SU-DHL-6 (cell line): ENCODE measurements at regions not wholly inside any gene's neighbourhood (a gene's known extent, or its start where the extent isn't known, plus 50 kb on each side); places are given as distances from the start of the nearest gene placed in this dataset.

Source experiments
- H2AFZ ChIP-seq: fragments of 200-600 bp; sonication (generic); 2 replicates; pipeline ENCODE4 v1.6.1; 2014; ENCODE audit warnings: low read depth, mild to moderate bottlenecking, moderate library complexity, mixed read lengths, antibody characterized with exemption, low read length; ENCODE audit not compliant: severe bottlenecking
- H3F3A ChIP-seq: fragments of 200-600 bp; shearing (Covaris generic); 2 replicates; pipeline ENCODE4 v1.6.0; 2016; ENCODE audit warnings: antibody characterized with exemption, mild to moderate bottlenecking; ENCODE audit not compliant: insufficient read depth
- H3K27ac ChIP-seq: fragments of 200-600 bp; sonication (generic); 2 replicates; pipeline ENCODE4 v1.5.1; 2016; ENCODE audit warnings: low read depth, mild to moderate bottlenecking, low read length, moderate library complexity, mixed read lengths
- H3K27me3 ChIP-seq: fragments of 200-600 bp; sonication (generic), shearing (Covaris generic); 2 replicates; pipeline ENCODE4 v1.6.0; 2014; ENCODE audit warnings: mild to moderate bottlenecking, low read length
- H3K36me3 ChIP-seq: fragments of 200-600 bp; sonication (generic); 2 replicates; pipeline ENCODE4 v1.6.1; 2014; ENCODE audit warnings: mild to moderate bottlenecking, low read length, mixed read lengths
- H3K4me2 ChIP-seq: fragments of 300-600, 200-600 bp; shearing (Covaris generic), sonication (generic); 2 replicates; pipeline ENCODE4 v1.6.0; 2014; ENCODE audit warnings: low read length, low read depth, mild to moderate bottlenecking; ENCODE audit not compliant: poor library complexity, severe bottlenecking
- H3K4me3 ChIP-seq: fragments of 200-600 bp; sonication (generic); 2 replicates; pipeline ENCODE4 v1.5.1; 2014; ENCODE audit warnings: antibody characterized with exemption, low read length, mild to moderate bottlenecking, mixed read lengths; ENCODE audit not compliant: insufficient read depth, poor library complexity, severe bottlenecking
- H3K79me2 ChIP-seq: fragments of 200-600 bp; sonication (generic); 2 replicates; pipeline ENCODE4 v1.6.1; 2014; ENCODE audit warnings: mild to moderate bottlenecking, low read length, moderate library complexity; ENCODE audit not compliant: insufficient read depth
- H3K9ac ChIP-seq: fragments of 200-600 bp; sonication (generic); 2 replicates; pipeline ENCODE4 v1.7.0; 2014; ENCODE audit warnings: mild to moderate bottlenecking, low read length
- H3K9me2 ChIP-seq: fragments of 200-600 bp; sonication (generic); replicated peaks from 2 replicates; pipeline ENCODE4 v1.6.1; 2014; ENCODE audit warnings: low read length; ENCODE audit not compliant: insufficient read depth
- H3K9me3 ChIP-seq: fragments of 200-600 bp; sonication (generic); 2 replicates; pipeline ENCODE4 v1.6.1; 2014; ENCODE audit warnings: low read length, mixed read lengths; ENCODE audit not compliant: insufficient read depth
- H4K20me1 ChIP-seq: fragments of 200-600 bp; sonication (generic); 2 replicates; pipeline ENCODE4 v1.6.1; 2014; ENCODE audit warnings: low read depth, mild to moderate bottlenecking, antibody characterized with exemption, low read length, moderate library complexity, mixed read lengths
- CTCF ChIP-seq: fragments of 200-600 bp; sonication (generic); IDR thresholded peaks from one replicate; pipeline ENCODE4 v1.5.1; 2017; ENCODE audit warnings: antibody characterized with exemption, mild to moderate bottlenecking, low read length, moderate library complexity; ENCODE audit not compliant: insufficient read depth, poor library complexity, severe bottlenecking
- EZH2phosphoT487 ChIP-seq: fragments of 200-600 bp; sonication (generic), shearing (Covaris generic); conservative IDR thresholded peaks from 2 replicates; pipeline ENCODE4 v1.6.1; 2018; ENCODE audit warnings: mild to moderate bottlenecking, antibody characterized with exemption, low read length, moderate library complexity, mixed read lengths

GRCh38 chr12:92300777-92301176 lies 155.1 kb upstream of the BTG1 start:
- Histone ChIP-seq H3K27me3 (no peaks in the 10 kb centered on the region), H3K4me2 (no peak overlapping the region), H2AFZ (no peak overlapping the region), H4K20me1 (no peaks in the 10 kb centered on the region), H3K9me2 (no peaks in the 10 kb centered on the region), H3K9me3 (no peaks in the 10 kb centered on the region), H3K4me3 (no peak overlapping the region), H3K36me3 (no peaks in the 10 kb centered on the region), H3K9ac (no peak overlapping the region), H3F3A (no peaks in the 10 kb centered on the region), H3K27ac (no peak overlapping the region), H3K79me2 (no peaks in the 10 kb centered on the region)
- no peak for TF ChIP-seq CTCF
- no peak for TF ChIP-seq EZH2phosphoT487

GRCh38 chr12:92299744-92300143 lies 154.1 kb upstream of the BTG1 start:
- no peak for TF ChIP-seq CTCF
- no peak for TF ChIP-seq EZH2phosphoT487
- Histone ChIP-seq H3K27me3 (no peaks in the 10 kb centered on the region), H3K79me2 (no peaks in the 10 kb centered on the region), H4K20me1 (no peaks in the 10 kb centered on the region), H3K9me3 (no peaks in the 10 kb centered on the region), H3K4me3 (no peak overlapping the region), H3F3A (no peaks in the 10 kb centered on the region), H3K36me3 (no peaks in the 10 kb centered on the region), H3K4me2 (no peak overlapping the region), H3K9me2 (no peaks in the 10 kb centered on the region), H2AFZ (no peak overlapping the region), H3K27ac (no peak overlapping the region), H3K9ac (no peak overlapping the region)

GRCh38 chr12:92299344-92299743 lies 153.7 kb upstream of the BTG1 start:
- Histone ChIP-seq H2AFZ (no peak overlapping the region), H3K4me3 (no peak overlapping the region), H3F3A (no peaks in the 10 kb centered on the region), H4K20me1 (no peaks in the 10 kb centered on the region), H3K9me2 (no peaks in the 10 kb centered on the region), H3K9ac (no peak overlapping the region), H3K79me2 (no peaks in the 10 kb centered on the region), H3K27ac (no peak overlapping the region), H3K9me3 (no peaks in the 10 kb centered on the region), H3K36me3 (no peaks in the 10 kb centered on the region), H3K4me2 (no peak overlapping the region), H3K27me3 (no peaks in the 10 kb centered on the region)
- TF ChIP-seq CTCF, result no peak
- no peak for TF ChIP-seq EZH2phosphoT487
